ENCODE measurements at regions not wholly inside any gene's neighbourhood (a gene's known extent, or its start where the extent isn't known, plus 50 kb on each side); places are given as distances from the start of the nearest gene placed in this dataset.

DNA sequence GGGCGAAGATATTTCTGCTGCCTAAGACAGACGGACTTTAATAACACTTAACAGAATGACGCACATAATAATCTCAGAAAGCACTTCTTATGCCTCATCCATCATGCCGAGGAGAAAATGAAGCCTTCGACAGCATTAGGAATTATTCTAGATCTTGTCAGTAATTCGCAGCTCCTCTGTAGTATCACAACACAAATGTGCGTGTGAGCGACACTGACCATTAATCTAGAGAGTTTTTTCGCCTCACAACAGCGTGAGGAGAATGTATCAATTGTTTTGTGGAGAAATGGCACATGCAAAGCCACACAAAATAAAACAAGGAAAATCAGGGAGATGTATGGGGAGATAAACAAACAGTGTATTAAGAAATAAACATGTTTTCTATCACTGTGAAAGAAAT is 410.2 kb upstream of the PSMD7 start:
- Mint-ChIP-seq H3K9me3 (no peaks in the 10 kb centered on the region), H3K27me3 (peaks cover 60% of the 10 kb centered on the region)

DNA sequence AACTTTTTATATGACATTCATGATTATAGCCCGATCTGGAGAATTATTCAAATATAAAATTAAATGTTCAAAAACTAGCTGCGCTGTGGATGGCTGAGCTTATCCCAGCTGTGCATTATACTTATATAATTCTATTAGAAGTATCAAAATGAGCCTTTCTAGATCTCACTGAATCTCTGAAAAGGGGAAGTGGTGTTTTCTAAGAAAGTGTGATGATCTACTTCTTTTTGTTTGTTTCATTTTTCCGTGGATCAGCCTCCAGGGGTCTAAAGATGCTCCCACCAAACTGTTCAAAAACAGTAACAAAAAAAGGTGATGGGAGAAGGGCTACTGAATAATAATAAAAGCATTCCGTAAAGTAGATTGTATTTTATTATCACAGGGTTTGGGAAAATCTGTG is 411.3 kb upstream of the PSMD7 start:
- no peak overlapping the region for H3K27ac Mint-ChIP-seq
- H3K36me3 Mint-ChIP-seq (ENCODE audit: low read depth) = no peaks in the 10 kb centered on the region
- peaks cover 5% of the 10 kb centered on the region for H3K4me1 Mint-ChIP-seq (ENCODE audit: low read depth)
- H3K9me3 Mint-ChIP-seq = no peaks in the 10 kb centered on the region
- no peak overlapping the region for H3K4me3 Mint-ChIP-seq
- peaks cover 49% of the 10 kb centered on the region for H3K27me3 Mint-ChIP-seq

More for the DNA sequence above, 410.2 kb upstream of the PSMD7 start:
- no peaks in the 10 kb centered on the region for H3K36me3 Mint-ChIP-seq (ENCODE audit: low read depth)
- H3K4me3 Mint-ChIP-seq = no peak overlapping the region
- no peak overlapping the region for H3K27ac Mint-ChIP-seq
- peaks cover 14% of the 10 kb centered on the region for H3K4me1 Mint-ChIP-seq (ENCODE audit: low read depth)

- Mint-ChIP-seq H3K4me1 (ENCODE audit: low read depth) (peaks cover 5% of the 10 kb centered on the region), H3K27ac (no peak overlapping the region), H3K27me3 (peaks cover 42% of the 10 kb centered on the region), H3K4me3 (no peak overlapping the region), H3K36me3 (ENCODE audit: low read depth) (no peaks in the 10 kb centered on the region), H3K9me3 (no peaks in the 10 kb centered on the region)
Measured at GRCh38 chr16:73883841-73884240, 412.8 kb upstream of the PSMD7 start.

- no peak overlapping the region for H3K27ac Mint-ChIP-seq
- H3K27me3 Mint-ChIP-seq = peaks cover 36% of the 10 kb centered on the region
- H3K36me3 Mint-ChIP-seq (ENCODE audit: low read depth) = no peaks in the 10 kb centered on the region
- H3K4me3 Mint-ChIP-seq = no peak overlapping the region
- no peaks in the 10 kb centered on the region for H3K9me3 Mint-ChIP-seq
- H3K4me1 Mint-ChIP-seq (ENCODE audit: low read depth) = peaks cover 4% of the 10 kb centered on the region
Measured at GRCh38 chr16:73883126-73883525, 413.5 kb upstream of the PSMD7 start.

GRCh38 chr16:73882651-73883050 is 414.0 kb upstream of the PSMD7 start:
- no peaks in the 10 kb centered on the region for H3K4me1 Mint-ChIP-seq (ENCODE audit: low read depth)
- H3K27ac Mint-ChIP-seq = no peak overlapping the region
- H3K9me3 Mint-ChIP-seq = no peaks in the 10 kb centered on the region
- H3K36me3 Mint-ChIP-seq (ENCODE audit: low read depth) = no peaks in the 10 kb centered on the region
- peaks cover 32% of the 10 kb centered on the region for H3K27me3 Mint-ChIP-seq
- H3K4me3 Mint-ChIP-seq = no peak overlapping the region

DNA sequence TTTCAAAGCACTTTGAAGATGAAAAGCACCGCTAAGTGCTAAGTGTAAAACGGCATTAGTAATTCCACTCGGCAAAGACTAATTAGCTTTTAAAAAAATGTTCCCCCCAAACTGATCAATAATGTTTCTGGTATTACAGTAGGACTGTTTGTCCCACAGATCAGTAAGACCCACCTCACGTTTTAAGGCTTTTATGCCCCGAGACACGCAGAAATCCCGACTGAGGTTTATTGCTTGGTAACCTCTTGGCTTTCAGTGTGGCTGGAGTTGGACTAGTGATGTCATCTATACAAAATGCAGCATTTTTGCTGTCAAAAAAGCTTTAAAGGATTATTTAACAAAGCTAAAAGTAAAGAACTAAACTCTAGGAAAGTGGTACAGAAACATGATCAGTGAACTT is 414.6 kb upstream of the PSMD7 start:
- Mint-ChIP-seq H3K4me3 (no peak overlapping the region), H3K36me3 (ENCODE audit: low read depth) (no peaks in the 10 kb centered on the region), H3K27me3 (peaks cover 27% of the 10 kb centered on the region), H3K4me1 (ENCODE audit: low read depth) (no peaks in the 10 kb centered on the region), H3K27ac (no peak overlapping the region), H3K9me3 (no peaks in the 10 kb centered on the region)

- Mint-ChIP-seq H3K36me3 (ENCODE audit: low read depth) (no peaks in the 10 kb centered on the region), H3K27ac (no peak overlapping the region), H3K4me3 (no peak overlapping the region), H3K9me3 (no peaks in the 10 kb centered on the region), H3K27me3 (peaks cover 12% of the 10 kb centered on the region), H3K4me1 (ENCODE audit: low read depth) (no peaks in the 10 kb centered on the region)
Measured at GRCh38 chr16:73879621-73880020, 417.0 kb upstream of the PSMD7 start.

DNA sequence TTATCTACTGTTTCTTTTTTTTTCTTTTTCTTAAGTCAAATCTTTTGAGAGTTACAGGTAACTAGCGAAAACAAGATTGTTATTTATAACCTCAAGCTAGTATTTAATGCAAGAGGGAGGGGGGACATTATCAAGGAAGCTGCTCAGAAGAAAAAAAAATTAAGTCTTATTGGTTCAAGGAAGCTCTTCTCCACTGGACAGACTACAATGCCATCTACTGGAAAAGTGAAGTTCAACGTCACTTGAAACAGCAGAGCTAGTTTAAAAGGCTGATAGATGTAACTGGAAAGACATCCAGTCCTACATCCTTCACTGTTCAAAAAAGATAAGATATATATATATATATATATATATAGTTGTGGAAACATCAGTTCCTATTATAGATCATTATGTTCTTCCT is 418.0 kb upstream of the PSMD7 start:
- Mint-ChIP-seq H3K27ac (no peak overlapping the region), H3K9me3 (no peaks in the 10 kb centered on the region), H3K4me1 (ENCODE audit: low read depth) (no peaks in the 10 kb centered on the region), H3K27me3 (peaks cover 12% of the 10 kb centered on the region), H3K4me3 (no peak overlapping the region), H3K36me3 (ENCODE audit: low read depth) (no peaks in the 10 kb centered on the region)

DNA sequence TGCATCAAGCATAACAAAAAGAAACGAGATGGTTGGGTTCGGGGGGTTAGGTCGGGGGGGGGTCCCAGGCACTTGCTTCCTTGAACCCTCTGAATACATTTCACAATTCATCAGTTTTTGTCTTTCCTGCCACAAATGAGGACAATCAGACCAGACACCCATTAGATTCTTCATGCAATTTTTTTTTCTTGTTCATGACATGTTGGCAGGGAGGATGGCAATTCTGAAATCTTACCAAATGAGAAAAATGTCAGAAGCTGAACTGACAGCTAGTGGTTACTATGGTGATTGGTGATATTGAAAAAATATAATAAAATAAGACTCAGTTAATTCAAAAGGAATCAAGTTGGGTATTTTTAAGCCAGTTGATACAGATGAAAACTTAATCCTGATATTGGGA is 419.5 kb upstream of the PSMD7 start:
- Mint-ChIP-seq H3K4me3 (no peak overlapping the region), H3K27ac (no peak overlapping the region), H3K27me3 (peaks cover 7% of the 10 kb centered on the region), H3K9me3 (no peaks in the 10 kb centered on the region), H3K36me3 (ENCODE audit: low read depth) (no peaks in the 10 kb centered on the region), H3K4me1 (ENCODE audit: low read depth) (no peaks in the 10 kb centered on the region)

DNA sequence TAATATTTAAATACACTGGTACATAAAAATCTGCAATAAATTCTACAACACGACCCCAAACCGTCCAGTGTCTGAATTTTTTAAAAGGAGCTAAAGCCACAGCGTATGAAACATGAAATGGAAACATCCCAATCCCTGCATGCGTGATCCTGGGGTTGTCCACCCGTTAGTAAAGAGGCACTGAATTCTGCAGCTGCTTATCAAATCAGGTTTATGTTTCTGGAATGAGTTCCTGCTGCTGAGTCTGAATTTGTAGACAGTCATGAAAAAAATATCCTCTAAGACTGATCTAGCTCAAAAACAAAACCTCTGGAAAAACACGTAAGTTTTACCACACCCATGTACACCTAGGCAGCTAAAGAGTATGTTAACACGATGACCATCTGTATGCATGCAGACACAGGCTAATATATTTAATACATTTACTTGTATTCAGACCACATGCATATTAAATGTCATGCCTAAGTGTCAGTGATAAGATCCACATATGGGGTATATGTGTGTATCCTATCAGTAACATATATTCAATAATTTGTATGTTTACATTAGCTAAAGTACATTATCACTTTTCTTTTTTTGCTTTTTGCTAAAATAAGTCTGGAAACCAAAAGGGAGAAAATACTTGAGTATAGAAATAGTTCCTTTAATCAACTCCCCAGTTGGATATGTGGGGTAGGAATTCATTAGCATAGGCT is 420.5 kb upstream of the PSMD7 start:
- peaks cover 10% of the 10 kb centered on the region for H3K27me3 Mint-ChIP-seq
- no peak overlapping the region for H3K4me3 Mint-ChIP-seq
- H3K27ac Mint-ChIP-seq = no peak overlapping the region
- H3K9me3 Mint-ChIP-seq = no peaks in the 10 kb centered on the region
- H3K36me3 Mint-ChIP-seq (ENCODE audit: low read depth) = no peaks in the 10 kb centered on the region
- H3K4me1 Mint-ChIP-seq (ENCODE audit: low read depth) = no peaks in the 10 kb centered on the region

- Mint-ChIP-seq H3K27me3 (peaks cover 3% of the 10 kb centered on the region), H3K4me1 (ENCODE audit: low read depth) (no peaks in the 10 kb centered on the region), H3K9me3 (no peaks in the 10 kb centered on the region), H3K36me3 (ENCODE audit: low read depth) (no peaks in the 10 kb centered on the region), H3K27ac (no peak overlapping the region), H3K4me3 (no peak overlapping the region)
Measured at GRCh38 chr16:73874324-73874723, 422.3 kb upstream of the PSMD7 start.

DNA sequence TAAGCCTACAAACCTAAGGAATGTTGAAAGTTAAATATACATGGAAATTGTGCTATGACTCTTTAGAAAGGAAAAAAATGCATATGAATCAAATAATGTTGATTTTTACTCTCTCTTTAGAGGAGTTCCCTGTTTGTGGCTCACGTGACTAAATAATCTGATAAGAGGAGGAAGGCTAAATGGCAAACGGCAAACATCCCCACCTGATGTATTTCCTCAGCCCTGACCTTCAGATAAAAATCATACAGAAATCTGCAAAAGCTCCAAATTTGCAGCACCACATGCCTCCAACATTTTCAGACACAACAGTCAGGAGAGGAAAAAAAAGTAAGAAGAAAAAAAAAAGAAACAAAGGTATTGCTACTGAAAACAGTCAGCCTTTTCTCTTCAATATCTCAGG is 423.0 kb upstream of the PSMD7 start:
- Mint-ChIP-seq H3K27ac (no peak overlapping the region), H3K36me3 (ENCODE audit: low read depth) (no peaks in the 10 kb centered on the region), H3K9me3 (no peaks in the 10 kb centered on the region), H3K4me1 (ENCODE audit: low read depth) (no peaks in the 10 kb centered on the region), H3K4me3 (no peak overlapping the region), H3K27me3 (peaks cover 3% of the 10 kb centered on the region)

- no peaks in the 10 kb centered on the region for H3K4me1 Mint-ChIP-seq (ENCODE audit: low read depth)
- no peak overlapping the region for H3K4me3 Mint-ChIP-seq
- H3K9me3 Mint-ChIP-seq = no peaks in the 10 kb centered on the region
- peaks cover 3% of the 10 kb centered on the region for H3K27me3 Mint-ChIP-seq
- H3K36me3 Mint-ChIP-seq (ENCODE audit: low read depth) = no peaks in the 10 kb centered on the region
- H3K27ac Mint-ChIP-seq = no peak overlapping the region
Measured at GRCh38 chr16:73872856-73873255, 423.8 kb upstream of the PSMD7 start.

- H3K27me3 Mint-ChIP-seq = peaks cover 3% of the 10 kb centered on the region
- H3K9me3 Mint-ChIP-seq = no peaks in the 10 kb centered on the region
- no peak overlapping the region for H3K4me3 Mint-ChIP-seq
- no peak overlapping the region for H3K27ac Mint-ChIP-seq
- H3K4me1 Mint-ChIP-seq (ENCODE audit: low read depth) = no peaks in the 10 kb centered on the region
- H3K36me3 Mint-ChIP-seq (ENCODE audit: low read depth) = no peaks in the 10 kb centered on the region
Measured at GRCh38 chr16:73871088-73871733, 425.4 kb upstream of the PSMD7 start.

DNA sequence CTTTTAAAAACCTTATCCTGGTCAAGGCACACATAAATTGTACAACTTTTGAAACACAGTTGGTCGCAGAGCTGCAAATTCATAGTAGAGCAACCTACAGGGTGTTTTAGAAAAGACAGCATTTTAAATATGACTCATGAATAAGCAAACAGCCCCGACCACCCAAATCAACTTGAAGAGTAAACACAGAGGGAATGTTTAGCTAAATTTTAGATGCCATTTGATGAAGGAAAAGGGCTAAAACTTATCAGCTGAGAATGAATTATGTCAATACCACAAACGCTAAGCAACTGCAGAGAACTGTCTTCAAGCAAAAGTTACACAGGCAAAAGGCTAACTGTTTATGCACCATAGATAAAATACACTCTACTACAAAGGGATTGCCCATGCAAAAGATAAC is 427.5 kb upstream of the PSMD7 start:
- H3K36me3 Mint-ChIP-seq (ENCODE audit: low read depth) = no peaks in the 10 kb centered on the region
- no peaks in the 10 kb centered on the region for H3K9me3 Mint-ChIP-seq
- H3K27me3 Mint-ChIP-seq = peaks cover 3% of the 10 kb centered on the region
- H3K4me3 Mint-ChIP-seq = no peak overlapping the region
- H3K27ac Mint-ChIP-seq = no peak overlapping the region
- no peaks in the 10 kb centered on the region for H3K4me1 Mint-ChIP-seq (ENCODE audit: low read depth)

DNA sequence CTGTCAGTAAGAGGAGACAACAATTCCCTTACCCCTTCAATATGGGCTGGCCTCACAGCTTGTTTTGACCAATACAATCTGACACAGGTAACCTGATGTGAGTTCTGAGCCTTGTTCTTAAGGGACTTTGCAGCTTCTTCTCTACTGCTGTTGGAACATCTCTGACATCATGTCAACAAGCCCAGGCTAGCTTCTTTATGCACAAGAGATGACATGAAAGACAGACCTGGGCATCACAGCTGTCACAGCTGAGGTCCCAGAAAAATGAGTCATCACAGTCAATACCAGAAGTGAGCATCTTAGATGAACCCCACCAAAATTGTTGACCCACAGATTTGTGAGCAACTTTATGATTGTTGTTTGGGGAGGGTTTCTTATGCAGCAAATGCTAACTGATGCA is 431.7 kb upstream of the PSMD7 start:
- no peaks in the 10 kb centered on the region for H3K4me1 Mint-ChIP-seq (ENCODE audit: low read depth)
- H3K36me3 Mint-ChIP-seq (ENCODE audit: low read depth) = no peaks in the 10 kb centered on the region
- no peaks in the 10 kb centered on the region for H3K27me3 Mint-ChIP-seq
- H3K9me3 Mint-ChIP-seq = no peaks in the 10 kb centered on the region
- no peak overlapping the region for H3K4me3 Mint-ChIP-seq
- H3K27ac Mint-ChIP-seq = no peak overlapping the region
